HG03521 (cell line): ENCODE measurements at regions not wholly inside any gene's neighbourhood (a gene's known extent, or its start where the extent isn't known, plus 50 kb on each side); places are given as distances from the start of the nearest gene placed in this dataset.
"Not testable (repeated sequence)": the region's sequence is repeated elsewhere in the genome, so short reads cannot be mapped to it uniquely, and the experiment has no call there.

Experiments used
- ATAC-seq: cut with Tn5 transposase; IDR thresholded peaks from one replicate; pipeline ENCODE4 v1.9.1; 2021; ENCODE audit warnings: mild to moderate bottlenecking, moderate library complexity; ENCODE audit not compliant: unreplicated experiment

DNA sequence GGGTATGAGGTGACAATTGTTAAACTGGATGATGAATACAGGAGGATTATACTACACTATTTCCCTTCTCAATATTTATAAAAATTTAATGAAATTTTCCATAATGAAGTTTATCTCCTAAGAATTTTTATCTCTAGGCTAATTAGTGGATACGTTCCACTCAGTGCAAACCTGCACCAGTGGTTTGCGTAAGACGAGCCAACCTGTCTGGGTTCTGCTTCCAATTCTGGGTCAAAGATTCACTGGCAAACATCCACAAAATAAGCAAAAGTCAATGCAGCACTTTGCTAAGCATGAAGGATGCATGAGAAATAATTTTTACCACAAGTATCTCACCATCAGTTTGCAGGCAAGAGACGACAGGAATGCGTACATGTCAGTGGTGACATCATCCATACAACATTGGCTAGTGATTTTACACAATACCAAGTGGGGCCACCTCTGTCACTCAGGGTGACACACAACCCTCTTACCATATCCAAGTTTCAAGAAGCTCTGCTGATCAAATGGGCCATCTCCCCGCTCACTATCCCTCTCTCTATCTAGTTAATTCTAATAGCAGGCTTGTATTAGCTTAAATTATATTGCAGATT, 51.7 kb downstream of the FAM50B start:
- ATAC-seq = no peak

DNA sequence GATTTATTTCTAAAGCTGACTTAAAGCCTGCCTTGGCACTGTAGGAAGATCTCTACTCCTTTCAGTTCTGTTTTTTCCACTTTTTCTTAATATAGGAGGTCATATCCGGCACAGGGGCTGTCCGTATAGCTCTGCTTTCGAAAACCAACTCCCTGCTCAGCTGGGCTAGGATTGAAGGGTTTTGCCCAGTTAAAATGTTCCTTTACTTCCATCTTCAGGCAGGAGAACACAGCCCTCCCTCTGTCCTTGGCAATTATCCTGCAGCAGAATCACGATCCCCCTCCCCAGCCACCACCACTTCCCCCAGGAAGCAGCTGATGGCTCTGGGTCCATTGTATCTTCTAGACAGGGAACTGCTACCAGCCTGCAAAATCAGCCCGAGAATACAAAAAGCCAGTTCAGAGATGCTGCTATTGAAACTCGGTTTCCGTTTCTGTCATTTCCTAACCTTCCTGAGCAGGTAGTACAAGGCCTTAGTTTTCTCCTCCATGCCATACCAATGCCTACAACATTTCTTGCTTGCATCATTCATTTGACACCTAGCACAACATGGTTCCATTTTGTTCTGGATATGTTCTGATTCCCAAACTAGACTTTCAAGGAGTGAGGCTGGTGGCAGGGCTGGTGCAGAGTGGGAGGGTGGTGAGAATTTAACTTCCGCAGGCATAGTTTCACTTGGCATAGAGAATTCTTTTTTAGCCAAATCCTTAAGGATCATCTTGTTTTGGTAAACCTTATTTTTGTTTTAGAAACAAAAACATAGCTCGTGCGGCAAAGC, 53.9 kb downstream of the FAM50B start:
- no peak for ATAC-seq

DNA sequence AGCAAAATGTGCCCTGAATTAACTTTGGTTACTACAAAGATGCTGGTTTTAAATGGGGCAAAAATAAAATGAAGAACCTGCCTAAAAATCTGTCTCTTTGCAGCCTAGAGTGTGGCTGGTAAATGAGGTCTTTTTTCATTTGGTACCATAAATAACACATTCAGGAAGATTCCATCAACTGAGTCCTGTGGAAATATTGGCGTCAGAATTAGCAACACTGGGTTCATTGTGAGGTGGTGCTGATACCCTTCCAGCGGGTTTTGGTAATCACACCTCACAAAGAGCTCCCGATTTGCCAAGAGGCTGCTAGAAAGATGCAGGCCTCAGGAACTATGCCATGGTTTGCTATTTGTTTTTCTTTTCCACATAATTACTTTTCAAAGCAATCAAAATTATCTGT, 55.3 kb downstream of the FAM50B start:
- ATAC-seq = no peak

DNA sequence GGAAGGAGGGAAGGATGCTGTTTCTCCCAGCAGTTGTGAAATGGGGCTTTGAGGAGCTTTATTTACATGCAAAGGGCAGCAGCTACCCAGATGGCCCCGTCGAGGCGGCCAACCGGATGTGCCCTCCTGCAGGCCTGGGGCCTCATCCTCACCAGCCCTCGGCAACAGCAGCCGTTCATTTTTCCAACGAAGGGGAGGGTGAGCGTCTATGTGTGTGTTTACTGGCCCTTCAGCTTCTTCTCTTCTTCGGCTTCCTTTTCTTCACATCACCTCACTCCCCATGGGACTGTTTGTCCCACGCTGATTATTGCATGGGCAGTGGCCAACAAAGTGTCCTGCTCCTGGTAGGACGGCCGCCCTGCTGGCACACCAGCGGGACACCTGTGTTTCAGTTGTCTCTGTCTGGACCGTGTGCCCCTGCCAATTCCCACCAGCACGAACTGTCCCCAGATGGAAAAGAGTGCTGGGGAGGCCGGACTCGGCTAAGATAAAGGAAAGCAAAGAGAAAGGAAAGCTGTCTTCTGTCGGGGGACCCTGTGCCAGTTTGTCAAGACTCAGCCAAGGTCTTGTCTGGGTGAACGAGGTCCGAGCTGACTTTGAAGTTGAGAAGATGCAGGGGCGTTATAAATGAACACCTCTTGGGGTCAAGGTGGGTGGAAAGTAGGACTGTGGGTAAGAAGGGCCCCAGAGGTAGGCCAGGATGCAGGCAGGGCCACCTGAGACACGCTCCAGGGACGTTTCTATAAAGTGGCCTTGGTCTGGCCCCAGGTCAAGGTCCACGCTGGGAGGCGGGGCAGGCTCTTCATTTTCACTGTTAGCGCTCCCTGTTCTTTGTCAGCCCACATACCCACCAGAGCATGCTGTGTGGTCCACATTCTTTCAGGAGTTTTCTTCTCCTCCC, 57.0 kb downstream of the FAM50B start:
- ATAC-seq = no peak

DNA sequence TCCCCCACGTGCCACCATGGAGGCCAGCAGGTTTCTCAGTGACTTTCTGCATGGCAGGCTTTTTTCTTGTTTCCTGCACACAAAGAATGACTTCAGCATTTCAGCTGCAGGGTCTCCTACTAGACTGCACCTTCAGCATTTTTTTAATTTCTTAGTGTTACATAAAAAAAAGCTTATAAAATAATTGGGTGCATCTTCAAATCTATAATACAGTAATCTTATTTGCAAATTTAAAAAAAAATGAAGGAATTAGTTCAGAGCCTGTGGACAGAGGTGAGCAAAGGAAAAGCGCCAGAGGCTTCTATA, 57.6 kb downstream of the FAM50B start:
- no peak for ATAC-seq

DNA sequence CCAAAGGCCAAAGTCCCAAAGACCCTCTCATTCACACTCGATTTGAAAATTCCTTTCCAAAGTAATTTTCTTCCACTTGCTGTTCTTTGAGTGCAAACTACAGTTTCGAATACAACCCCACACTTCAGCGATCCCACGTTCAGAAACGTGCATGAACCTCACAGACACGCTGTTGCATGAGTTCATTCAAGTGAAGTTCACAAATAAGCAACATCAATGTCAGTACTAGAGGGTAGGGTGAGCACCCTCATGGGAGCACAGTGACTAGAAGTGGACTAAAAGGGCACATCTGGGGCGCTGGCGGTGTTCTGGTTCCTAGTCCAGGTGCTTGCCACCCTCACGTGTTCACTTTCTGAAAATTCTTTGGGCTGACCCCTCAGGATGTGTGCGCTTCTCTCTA, 59.0 kb downstream of the FAM50B start:
- no peak for ATAC-seq

DNA sequence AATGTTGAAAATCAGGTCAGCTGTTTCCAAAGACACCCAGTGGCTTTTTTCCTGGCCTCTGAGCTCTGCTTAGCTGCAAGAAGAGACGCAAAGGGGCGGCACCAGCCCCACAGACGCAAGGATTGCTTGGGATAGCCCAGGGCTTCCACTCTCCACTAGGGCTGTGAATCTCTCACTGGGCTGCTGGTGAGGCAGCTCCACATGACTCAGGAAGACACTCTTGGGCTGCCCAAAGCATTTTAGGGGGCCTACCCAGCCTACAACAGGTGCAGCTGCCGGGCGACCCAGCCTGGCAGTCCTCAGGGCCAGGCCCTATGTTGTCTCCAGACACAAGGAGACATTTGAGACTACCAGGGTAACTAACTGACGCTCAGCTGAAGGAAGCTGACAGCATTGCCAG, 59.8 kb downstream of the FAM50B start:
- no peak for ATAC-seq

DNA sequence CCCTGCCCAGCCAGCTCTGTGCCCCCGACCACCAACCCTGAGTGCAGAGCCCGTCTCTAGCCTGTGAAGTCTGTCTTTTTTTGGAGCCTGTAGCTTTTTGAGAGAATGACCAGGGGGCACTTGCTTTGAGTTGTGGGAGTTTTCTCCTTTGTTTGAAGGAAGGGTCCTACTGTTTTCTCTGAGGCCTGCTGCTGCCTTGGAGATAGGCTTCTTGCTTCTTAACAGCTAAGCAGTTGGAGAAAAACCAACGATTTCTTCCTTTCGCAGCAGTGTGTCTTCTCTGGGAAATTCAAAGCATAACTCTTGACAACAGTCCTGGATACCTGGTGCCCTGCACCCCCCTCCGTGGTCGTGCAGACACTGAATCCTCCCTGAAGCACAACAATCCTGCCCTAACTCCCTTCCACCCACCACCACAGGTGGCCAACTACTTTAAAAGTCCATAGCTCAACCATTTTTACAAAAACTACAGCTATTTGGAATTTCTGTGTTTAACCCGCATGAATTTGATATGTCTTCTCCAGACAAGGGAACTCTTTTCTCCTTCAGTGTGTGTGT, 61.0 kb downstream of the FAM50B start:
- no peak for ATAC-seq

DNA sequence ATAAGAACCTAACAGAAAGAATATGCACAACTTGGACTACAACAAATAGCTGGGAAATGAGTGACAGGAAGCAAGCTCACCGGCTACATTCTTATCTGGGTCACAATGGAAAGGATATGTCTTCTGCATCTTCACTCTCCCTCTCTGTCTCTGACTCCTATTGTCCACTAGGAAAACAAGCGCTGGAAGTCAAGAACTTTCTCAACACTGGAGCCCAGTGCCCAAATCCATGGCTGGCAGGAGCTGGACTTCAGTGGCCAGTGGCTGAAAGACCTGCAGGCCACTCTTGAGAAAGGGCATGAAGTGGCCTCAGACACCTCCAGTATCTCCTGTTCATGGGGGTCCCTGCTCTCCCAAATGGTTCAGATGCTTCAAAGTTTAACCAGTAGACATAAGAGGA, 62.0 kb downstream of the FAM50B start:
- ATAC-seq = no peak

DNA sequence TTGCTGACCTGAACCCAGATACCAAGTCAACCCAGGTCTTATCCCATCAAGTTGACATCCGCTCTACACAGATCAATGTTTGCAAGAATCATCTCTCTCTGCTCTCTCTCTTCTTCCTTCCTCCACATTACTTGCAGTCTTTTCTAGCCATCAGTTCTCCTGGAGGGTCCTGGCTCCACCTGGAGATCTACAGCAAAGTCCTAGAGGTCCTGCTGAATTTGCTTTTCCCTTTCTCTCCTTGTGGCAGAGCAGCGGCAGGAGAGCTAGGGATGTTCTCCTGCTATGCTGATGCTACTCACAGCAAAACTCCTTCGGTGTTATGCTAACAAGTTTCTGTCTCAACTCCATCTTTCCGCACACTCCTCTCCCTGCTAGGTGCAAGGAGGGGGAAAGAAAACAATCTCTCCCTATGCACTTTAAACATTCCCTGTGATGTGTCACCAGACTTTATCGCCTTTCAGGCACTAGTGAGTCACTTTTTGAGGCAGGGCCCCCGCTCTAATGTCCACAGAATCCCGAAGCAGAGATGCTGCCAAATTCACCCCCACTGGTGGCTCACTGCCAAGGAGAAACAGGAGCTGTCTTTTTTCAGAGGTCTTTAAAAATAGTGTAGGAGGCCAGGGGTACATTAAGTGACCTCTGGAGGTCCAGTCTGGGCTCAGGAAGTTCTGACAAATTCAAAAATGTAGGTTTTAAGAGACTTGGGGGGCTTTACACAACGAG, 62.6 kb downstream of the FAM50B start:
- no peak for ATAC-seq

DNA sequence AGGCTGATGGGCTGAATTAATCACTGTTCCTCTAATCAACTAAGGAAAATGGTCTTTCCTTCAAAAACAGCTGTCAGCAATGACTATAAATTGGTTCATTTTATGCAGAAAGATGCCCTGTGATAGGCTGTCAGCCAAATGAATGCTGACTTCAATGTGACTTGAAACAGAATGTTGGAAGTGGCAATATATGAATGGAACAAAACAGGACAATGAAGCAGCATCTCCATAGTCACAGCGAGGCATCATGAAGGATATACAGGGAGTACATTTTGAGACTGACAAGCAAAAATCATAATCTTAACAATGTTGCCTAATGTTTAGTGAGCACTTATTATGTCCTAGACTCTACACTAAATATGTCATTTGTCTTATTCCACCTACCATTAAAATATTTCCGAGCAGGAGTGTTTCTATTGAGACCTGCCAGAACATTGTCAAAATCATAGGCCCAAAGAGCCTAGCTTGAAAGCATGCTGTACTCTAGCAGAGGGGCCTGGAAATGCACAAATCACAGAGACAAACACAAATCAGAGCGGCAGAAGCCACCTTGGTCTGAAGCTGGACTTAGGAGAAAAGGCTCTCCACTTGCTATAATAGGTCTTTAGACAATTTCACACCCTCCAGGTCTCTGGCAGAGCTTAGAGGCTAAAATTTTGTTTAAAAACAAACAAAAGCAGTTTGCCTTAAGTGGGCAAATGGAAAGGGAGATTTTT, 63.3 kb downstream of the FAM50B start:
- ATAC-seq = no peak

DNA sequence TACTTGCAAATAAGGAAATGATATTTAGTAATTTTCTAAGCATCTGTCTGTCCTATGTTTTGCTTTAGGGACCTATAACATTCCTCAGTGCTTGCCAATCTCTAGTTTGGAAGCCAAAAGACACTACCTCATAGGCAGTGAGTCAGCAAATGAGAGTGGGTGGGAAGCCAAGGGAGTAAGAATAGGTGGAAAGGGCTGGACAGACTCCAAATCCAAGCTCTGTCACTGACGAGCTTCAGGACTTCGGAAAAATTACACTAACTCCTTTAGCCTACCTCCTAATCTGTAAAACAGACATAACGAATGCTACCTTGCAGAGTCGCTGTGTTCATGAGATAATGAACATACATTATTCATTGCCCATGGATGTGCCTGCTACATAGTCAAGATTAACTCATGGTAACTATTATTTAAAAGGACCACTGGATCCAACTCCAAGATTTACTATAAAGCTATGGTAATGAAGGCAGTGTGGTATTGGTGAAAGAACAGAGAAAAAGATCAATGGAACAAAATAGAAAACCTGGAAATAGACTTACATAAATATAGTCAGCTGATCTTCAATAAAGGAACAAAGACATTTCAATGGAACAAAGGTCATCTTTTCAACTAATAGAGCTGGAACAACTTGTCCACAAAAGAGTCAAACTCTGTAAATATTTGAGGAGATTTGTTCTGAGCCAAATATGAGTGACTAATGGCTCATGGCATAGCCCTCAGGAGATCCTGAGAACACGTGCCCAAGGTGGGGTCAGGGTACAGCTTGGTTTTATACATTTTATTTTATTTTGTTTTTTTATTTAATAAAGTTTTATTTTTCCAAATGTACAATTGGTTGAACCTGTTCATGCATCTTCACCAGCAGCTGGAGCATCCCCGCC, 64.1 kb downstream of the FAM50B start:
- ATAC-seq = no peak

DNA sequence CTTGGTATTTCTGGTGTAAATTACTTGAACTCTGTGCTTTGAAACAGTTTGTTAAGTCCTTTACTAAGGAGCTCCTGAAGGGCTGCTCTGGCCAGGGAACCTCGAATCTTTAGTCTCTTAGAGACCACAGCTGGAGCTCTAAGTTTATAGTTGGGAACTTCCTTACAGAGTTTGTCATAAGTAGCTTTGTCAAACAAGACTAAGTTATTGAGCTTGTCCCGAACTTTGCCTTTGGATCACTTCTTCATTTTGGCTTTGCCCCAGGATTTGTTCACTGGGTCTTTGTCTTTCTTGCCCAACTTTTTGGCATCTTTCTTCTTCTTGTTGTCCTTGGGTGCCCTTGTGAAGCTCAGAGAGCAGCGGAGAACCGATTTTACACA, 64.8 kb downstream of the FAM50B start:
- no peak for ATAC-seq

DNA sequence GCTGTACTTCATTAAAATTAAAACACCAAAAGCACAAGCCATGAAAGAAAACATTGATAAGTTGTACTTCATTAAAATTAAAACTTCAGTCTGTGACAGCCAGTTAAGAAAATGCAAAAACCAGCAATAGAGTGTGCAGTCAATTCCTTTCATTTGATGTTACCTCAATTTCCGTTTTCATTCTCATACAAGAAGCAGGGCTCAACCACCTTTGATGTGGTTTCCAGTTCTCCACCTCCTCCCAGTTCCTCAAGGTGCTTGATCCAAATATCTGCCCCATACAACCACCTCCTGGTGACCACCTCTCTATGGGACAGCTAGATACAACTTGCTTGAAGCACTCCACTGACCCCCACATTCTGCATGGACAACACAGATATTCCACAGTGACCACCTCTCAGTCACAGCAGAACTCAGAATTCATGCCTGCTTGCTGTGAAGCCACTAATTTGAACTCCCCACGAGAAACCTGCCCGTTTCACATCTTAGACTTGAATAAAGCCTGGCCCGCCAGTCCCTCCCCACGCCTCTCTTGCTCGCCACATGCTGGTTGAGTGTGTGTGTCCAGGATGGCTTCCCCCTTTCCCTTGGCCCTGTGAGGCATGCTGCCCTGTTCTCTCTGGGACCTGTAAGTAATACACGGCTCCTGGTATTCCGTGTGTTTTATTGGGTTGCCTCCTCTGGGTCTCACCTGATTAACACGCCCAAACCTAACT, 66.1 kb downstream of the FAM50B start:
- no peak for ATAC-seq

DNA sequence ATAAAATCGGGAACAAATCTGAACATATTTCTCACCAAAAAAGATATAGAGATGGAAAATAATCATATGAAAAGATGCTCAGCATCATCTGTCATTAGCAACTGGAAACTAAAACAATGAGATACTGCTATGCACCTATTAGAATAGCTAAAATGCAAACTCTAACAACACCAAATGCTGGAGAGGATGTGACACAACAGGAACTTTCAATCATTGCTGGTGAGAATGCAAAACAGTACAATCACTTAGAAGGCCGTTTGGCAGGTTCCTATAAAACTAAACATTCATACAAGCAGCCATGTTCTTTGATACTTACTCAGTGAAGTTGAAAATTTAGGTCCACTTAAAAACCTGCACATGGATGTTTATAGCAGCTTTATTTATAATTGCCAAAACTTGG, 67.0 kb downstream of the FAM50B start:
- ATAC-seq = no peak

DNA sequence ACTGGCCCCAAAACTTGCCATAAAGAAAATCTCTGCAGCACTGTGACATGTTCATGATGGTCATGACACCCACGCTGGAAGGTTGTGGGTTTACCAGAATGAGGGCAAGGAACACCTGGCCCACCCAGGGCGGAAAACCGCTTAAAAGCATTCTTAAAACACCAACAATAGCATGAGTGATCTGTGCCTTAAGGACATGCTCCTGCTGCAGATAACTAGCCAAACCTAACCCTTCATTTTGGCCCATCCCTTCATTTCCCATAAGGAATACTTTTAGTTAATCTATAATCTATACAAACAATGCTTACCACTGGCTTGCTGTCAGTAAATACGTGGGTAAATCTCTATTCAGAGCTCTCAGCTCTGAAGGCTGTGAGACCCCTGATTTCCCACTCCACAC, 67.6 kb downstream of the FAM50B start:
- not testable (repeated sequence) for ATAC-seq

DNA sequence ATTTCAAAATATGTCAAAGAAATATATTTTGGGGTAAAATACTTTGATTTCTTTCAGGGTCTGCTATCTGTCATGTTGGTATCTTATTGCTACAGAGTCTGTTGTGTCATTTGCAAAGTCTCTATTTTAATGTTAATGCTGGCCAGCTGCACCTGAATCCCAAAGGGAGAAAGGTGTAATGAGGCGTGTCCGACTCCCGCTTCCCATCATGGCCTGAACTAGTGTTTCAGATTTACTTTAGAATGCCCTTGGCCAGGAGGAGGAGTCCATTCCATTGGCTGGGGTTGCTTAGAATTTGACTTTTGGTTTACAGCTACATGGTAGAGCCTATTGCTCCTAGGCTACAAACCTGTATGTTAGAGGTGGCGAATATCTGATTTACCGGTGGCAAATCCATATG, 69.3 kb downstream of the FAM50B start:
- ATAC-seq = no peak

DNA sequence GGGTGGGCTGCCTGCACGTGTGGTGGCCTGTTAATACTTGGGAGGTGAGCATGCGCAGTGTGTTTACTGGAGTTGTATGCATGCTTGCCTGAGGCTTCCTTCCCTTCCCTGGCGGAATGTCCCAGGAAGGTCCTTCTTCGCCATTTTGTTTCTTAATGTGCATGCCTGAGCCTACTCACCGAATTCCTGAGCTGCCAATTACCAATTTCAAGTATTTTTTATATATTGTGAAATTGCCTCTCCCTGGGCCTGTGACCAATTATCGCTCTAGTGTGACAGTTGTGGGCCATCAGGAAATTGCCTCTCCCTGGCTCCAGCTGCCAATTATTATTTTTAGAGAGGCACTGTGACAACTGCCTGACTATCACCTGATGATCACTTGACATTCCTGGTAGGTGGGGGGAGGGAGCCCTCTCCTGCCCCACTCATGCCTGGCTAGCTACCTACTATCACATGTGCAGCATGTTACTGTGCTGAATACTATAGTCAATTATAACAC, 70.0 kb downstream of the FAM50B start:
- ATAC-seq = no peak

DNA sequence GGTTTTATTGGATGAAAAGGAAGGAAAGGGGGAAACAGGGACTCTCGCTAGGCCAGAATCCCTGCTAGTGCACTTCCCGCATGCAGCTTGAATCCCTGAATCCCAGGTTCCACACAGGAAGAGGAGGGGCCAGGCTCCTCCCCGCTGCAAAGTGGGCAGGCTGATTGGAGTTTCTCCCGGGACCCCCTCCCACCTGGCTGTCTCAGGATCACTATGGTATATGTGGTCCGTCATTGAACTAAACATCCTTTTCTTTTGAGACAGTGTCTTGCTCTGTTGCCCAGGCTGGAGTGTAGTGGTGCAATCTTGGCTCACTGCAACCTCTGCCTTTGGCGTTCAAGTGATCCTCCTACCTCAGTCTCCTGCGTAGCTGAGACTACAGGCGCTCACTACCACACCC, 70.7 kb downstream of the FAM50B start:
- no peak for ATAC-seq
